AG04450 (cell line): ENCODE measurements at regions not wholly inside any gene's neighbourhood (a gene's known extent, or its start where the extent isn't known, plus 50 kb on each side); places are given as distances from the start of the nearest gene placed in this dataset.

Source experiments
- CTCF ChIA-PET: fragments of 300-600, 350-600 bp; formaldehyde crosslinking; extraction: SDS; loops from one replicate; lab custom pipeline; 2022; ENCODE audit warnings: antibody characterized with exemption, inconsistent platforms; lab: Charles Lee
- POLR2A ChIA-PET: fragments of 350-600 bp; formaldehyde crosslinking; extraction: SDS; loops from one replicate; lab custom pipeline; 2021; ENCODE audit warnings: antibody characterized with exemption, inconsistent platforms; lab: Yijun Ruan, JAX
- DNase-seq: peaks from one replicate; pipeline ENCODE4 v3.0.0-alpha.2; 2011; ENCODE audit warnings: low read depth, low spot score
- H3K27ac ChIP-seq: one replicate; pipeline ENCODE4 v1.5.1; 2012; ENCODE audit warnings: low read depth, low read length, control low read depth
- H3K27me3 ChIP-seq: one replicate; pipeline ENCODE4 v1.6.0; 2012; ENCODE audit warnings: low read length; ENCODE audit not compliant: control insufficient read depth, insufficient read depth
- H3K4me3 ChIP-seq: 2 replicates; pipeline ENCODE4 v1.5.1; 2011; ENCODE audit warnings: mild to moderate bottlenecking, low read depth, low read length, control low read depth
- H3K9me3 ChIP-seq: 2 replicates; pipeline ENCODE4 v1.5.1; 2012; ENCODE audit warnings: low read length; ENCODE audit not compliant: control insufficient read depth, insufficient read depth
- CTCF ChIP-seq: IDR thresholded peaks from 2 replicates; pipeline ENCODE4 v1.5.1; 2011; ENCODE audit warnings: low read depth, low read length, control low read depth, inconsistent platforms

DNA sequence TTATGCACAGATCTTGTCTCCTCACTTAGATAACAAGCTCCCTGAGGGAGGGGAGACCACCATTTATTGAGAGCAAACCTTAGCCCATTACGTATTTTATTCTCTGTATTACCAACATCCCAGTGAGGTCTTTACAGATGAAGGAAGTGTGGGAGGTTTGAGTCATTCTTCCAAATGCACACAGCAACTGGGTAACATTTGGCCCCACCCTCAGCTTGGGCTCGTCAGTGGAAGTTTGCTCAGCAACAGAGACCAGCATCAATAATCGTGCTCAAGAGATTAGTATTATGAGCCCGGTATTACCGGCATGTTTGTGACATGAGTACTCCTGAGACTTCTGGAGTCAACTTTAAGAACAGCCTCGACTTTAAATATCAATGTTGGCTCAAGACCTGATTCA lies 168.6 kb downstream of the ETAA1 start:
- Histone ChIP-seq H3K27me3 (no peaks in the 10 kb centered on the region), H3K4me3 (no peak overlapping the region), H3K9me3 (no peaks in the 10 kb centered on the region), H3K27ac (no peak overlapping the region)
- ChIA-PET POLR2A (no interaction called here), CTCF (no interaction called here)
- DNase-seq, result no peak
- no peak for TF ChIP-seq CTCF

DNA sequence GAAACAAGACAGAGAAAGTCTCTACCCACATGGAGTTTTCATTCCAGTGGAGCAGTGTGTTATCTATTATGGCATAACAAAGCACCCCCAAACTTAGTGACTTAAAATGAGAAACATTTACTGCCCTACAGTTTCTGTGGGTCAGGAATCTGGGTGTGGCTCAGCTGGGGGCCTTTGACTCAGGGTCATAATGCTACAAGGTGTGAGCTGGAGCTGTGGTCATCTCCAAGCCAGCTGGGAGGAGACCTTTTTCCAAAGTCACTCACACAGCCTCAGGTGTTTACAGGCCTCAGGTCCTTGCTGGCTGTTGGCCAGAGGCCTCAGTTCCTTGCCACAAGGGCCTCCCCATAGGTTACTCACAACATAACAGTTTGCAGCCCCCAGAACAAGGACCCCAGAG lies 169.2 kb downstream of the ETAA1 start:
- no peaks in the 10 kb centered on the region for H3K9me3 ChIP-seq
- H3K4me3 ChIP-seq, result no peak overlapping the region
- H3K27me3 ChIP-seq, result no peaks in the 10 kb centered on the region
- TF ChIP-seq CTCF, result no peak
- ChIA-PET CTCF (no interaction called here), POLR2A (no interaction called here)
- DNase-seq, result no peak
- H3K27ac ChIP-seq, result no peak overlapping the region

DNA sequence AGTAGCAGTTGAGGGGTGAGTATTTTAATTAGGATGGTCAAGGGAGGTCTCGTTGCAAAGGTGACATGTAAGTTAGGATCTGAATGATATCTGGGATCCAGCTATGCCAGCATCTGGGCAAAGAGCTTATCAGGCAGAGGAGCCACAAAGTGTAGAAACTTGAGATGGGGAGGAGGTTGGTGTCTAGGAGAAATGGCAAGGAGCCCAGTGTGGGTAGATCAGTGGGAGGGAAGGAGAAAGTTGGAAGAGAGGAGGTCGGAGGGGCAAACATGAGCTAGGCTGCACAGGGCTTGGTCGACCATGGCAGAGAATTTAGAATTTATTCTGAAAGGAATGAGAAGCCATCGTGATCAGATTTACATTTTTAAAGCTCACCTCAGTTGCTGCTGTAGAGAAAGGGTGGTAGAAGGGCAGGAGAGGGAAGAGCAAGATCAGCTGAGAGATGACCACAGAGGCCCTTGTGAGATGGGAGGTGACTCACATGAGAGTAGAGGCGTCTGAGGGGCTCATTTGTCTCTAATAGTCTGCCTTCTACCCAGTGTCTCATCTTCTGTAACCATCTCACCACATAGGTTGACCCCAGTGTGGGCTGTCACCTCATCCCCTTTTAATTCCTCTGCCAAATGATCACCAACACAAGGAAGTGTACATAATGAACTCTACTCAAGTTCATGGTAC lies 170.0 kb downstream of the ETAA1 start:
- Histone ChIP-seq H3K4me3 (no peak overlapping the region), H3K27ac (no peak overlapping the region), H3K27me3 (no peaks in the 10 kb centered on the region), H3K9me3 (no peaks in the 10 kb centered on the region)
- ChIA-PET POLR2A (no interaction called here), CTCF (no interaction called here)
- no peak for DNase-seq
- TF ChIP-seq CTCF, result no peak

DNA sequence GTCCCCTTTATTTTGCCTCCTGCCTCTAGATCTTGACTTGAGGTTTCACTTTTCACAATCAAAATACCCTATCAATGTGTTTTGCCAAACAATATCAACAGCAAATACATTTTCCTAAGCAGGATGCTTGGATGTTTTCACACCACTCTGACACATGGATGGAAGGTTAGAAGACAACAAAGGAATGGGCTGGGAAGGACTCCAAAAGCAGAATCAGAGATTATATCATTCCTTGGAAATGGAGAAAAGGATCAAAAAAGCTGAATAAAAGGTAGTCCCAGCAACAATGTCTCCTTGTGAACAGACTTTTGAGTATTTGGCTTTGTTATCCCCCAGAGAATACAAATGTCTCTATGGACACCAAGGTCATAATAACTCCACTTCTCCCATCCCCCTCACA lies 170.8 kb downstream of the ETAA1 start:
- no peaks in the 10 kb centered on the region for H3K27me3 ChIP-seq
- no peak for TF ChIP-seq CTCF
- H3K9me3 ChIP-seq, result no peaks in the 10 kb centered on the region
- POLR2A ChIA-PET, result no interaction called here
- DNase-seq, result no peak
- CTCF ChIA-PET, result no interaction called here
- H3K27ac ChIP-seq, result no peak overlapping the region
- no peak overlapping the region for H3K4me3 ChIP-seq

GRCh38 chr2:67570611-67571010 lies 173.5 kb downstream of the ETAA1 start:
- no peak for TF ChIP-seq CTCF
- CTCF ChIA-PET, result no interaction called here
- Histone ChIP-seq H3K4me3 (no peak overlapping the region), H3K27me3 (no peaks in the 10 kb centered on the region), H3K9me3 (no peaks in the 10 kb centered on the region), H3K27ac (no peak overlapping the region)
- POLR2A ChIA-PET, result no interaction called here
- no peak for DNase-seq
